Neural progenitor cell (in vitro differentiated cells): ENCODE measurements at regions not wholly inside any gene's neighbourhood (a gene's known extent, or its start where the extent isn't known, plus 50 kb on each side); places are given as distances from the start of the nearest gene placed in this dataset.

ENCODE experiments used
- DNase-seq: peaks from one replicate; pipeline ENCODE4 v3.0.0-alpha.2; 2016; ENCODE audit warnings: low spot score
- H2AFZ ChIP-seq: fragments of 200-600 bp; sonication (generic); replicated peaks from 2 replicates; pipeline ENCODE4 v1.6.1; 2016; ENCODE audit warnings: antibody characterized with exemption
- H3F3A ChIP-seq: fragments of 200-600 bp; sonication (generic); 2 replicates; pipeline ENCODE4 v1.6.1; 2016; ENCODE audit warnings: antibody characterized with exemption, low read depth
- H3K27ac ChIP-seq: fragments of 200-600 bp; sonication (generic); 2 replicates; pipeline ENCODE4 v1.5.1; 2016; ENCODE audit warnings: mild to moderate bottlenecking
- H3K27me3 ChIP-seq: fragments of 200-600 bp; sonication (generic); 2 replicates; pipeline ENCODE4 v1.6.1; 2016; ENCODE audit warnings: mild to moderate bottlenecking, moderate library complexity
- H3K36me3 ChIP-seq: fragments of 200-600 bp; sonication (generic); 2 replicates; pipeline ENCODE4 v1.5.1; 2016
- H3K4me1 ChIP-seq: fragments of 200-600 bp; sonication (generic); 2 replicates; pipeline ENCODE4 v1.6.1; 2016; ENCODE audit warnings: mixed run types
- H3K4me2 ChIP-seq: fragments of 200-600 bp; sonication (generic); 2 replicates; pipeline ENCODE4 v1.6.1; 2016
- H3K4me3 ChIP-seq: fragments of 200-600 bp; sonication (generic); 2 replicates; pipeline ENCODE4 v1.5.1; 2016
- H3K79me2 ChIP-seq: fragments of 200-600 bp; sonication (generic); 2 replicates; pipeline ENCODE4 v1.6.1; 2016; ENCODE audit warnings: low read depth
- H3K9ac ChIP-seq: fragments of 200-600 bp; sonication (generic); 2 replicates; pipeline ENCODE4 v1.6.1; 2016
- H3K9me3 ChIP-seq: fragments of 200-600 bp; sonication (generic); 2 replicates; pipeline ENCODE4 v1.5.1; 2016; ENCODE audit warnings: low read depth
- H4K20me1 ChIP-seq: fragments of 200-600 bp; sonication (generic); 2 replicates; pipeline ENCODE4 v1.6.1; 2016; ENCODE audit warnings: low read depth
- H3K27ac Mint-ChIP-seq: 3 replicates; pipeline ENCODE4 v1.8.0; 2021; ENCODE audit warnings: mixed read lengths
- H3K27me3 Mint-ChIP-seq: 2 replicates; pipeline ENCODE4 v1.8.0; 2022; ENCODE audit warnings: low read depth, mild to moderate bottlenecking, inconsistent platforms, moderate library complexity, mixed read lengths; ENCODE audit not compliant: insufficient read depth
- H3K36me3 Mint-ChIP-seq: 3 replicates; pipeline ENCODE4 v1.8.0; 2021; ENCODE audit warnings: mixed read lengths
- H3K4me1 Mint-ChIP-seq: 3 replicates; pipeline ENCODE4 v1.8.0; 2021; ENCODE audit warnings: mixed read lengths
- H3K4me3 Mint-ChIP-seq: 3 replicates; pipeline ENCODE4 v1.8.0; 2021; ENCODE audit warnings: mild to moderate bottlenecking, moderate library complexity, mixed read lengths
- H3K9me3 Mint-ChIP-seq: 3 replicates; pipeline ENCODE4 v1.8.0; 2020; ENCODE audit warnings: mixed read lengths
- EZH2 ChIP-seq: fragments of 200-600 bp; sonication (generic); IDR thresholded peaks from 2 replicates; pipeline ENCODE4 v1.6.1; 2017; ENCODE audit warnings: antibody characterized with exemption, mild to moderate bottlenecking, moderate library complexity
- EZH2phosphoT487 ChIP-seq: fragments of 200-600 bp; sonication (generic); IDR thresholded peaks from 2 replicates; pipeline ENCODE4 v1.6.1; 2017; ENCODE audit warnings: antibody characterized with exemption
- TF ChIP-seq, protein P1 (sequence below): fragments of 200-600 bp; sonication (generic); IDR thresholded peaks from 2 replicates; pipeline ENCODE4 v1.5.1; 2017; ENCODE audit warnings: antibody characterized with exemption, mild to moderate bottlenecking

GRCh38 chr13:106302843-106303242, 232.6 kb downstream of the EFNB2 start:
- no peaks in the 10 kb centered on the region for H3K4me1 Mint-ChIP-seq
- H3K4me2 ChIP-seq = no peak overlapping the region
- peaks cover 2% of the 10 kb centered on the region for H3K36me3 Mint-ChIP-seq
- no peak overlapping the region for H2AFZ ChIP-seq
- no peak overlapping the region for H3K27ac ChIP-seq
- no peaks in the 10 kb centered on the region for H3K27me3 ChIP-seq
- H3K9ac ChIP-seq = no peak overlapping the region
- H3K79me2 ChIP-seq = no peaks in the 10 kb centered on the region
- H3K36me3 ChIP-seq = no peaks in the 10 kb centered on the region
- H3K27me3 Mint-ChIP-seq = peaks cover 2% of the 10 kb centered on the region
- no peak for DNase-seq
- TF ChIP-seq EZH2phosphoT487 (no peak), EZH2 (no peak)
- TF ChIP-seq, protein P1, sequence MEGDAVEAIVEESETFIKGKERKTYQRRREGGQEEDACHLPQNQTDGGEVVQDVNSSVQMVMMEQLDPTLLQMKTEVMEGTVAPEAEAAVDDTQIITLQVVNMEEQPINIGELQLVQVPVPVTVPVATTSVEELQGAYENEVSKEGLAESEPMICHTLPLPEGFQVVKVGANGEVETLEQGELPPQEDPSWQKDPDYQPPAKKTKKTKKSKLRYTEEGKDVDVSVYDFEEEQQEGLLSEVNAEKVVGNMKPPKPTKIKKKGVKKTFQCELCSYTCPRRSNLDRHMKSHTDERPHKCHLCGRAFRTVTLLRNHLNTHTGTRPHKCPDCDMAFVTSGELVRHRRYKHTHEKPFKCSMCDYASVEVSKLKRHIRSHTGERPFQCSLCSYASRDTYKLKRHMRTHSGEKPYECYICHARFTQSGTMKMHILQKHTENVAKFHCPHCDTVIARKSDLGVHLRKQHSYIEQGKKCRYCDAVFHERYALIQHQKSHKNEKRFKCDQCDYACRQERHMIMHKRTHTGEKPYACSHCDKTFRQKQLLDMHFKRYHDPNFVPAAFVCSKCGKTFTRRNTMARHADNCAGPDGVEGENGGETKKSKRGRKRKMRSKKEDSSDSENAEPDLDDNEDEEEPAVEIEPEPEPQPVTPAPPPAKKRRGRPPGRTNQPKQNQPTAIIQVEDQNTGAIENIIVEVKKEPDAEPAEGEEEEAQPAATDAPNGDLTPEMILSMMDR = no peak
- H3K4me1 ChIP-seq = no peaks in the 10 kb centered on the region
- no peaks in the 10 kb centered on the region for H3F3A ChIP-seq
- H3K27ac Mint-ChIP-seq = no peak overlapping the region
- H3K9me3 Mint-ChIP-seq = peaks cover 27% of the 10 kb centered on the region
- no peaks in the 10 kb centered on the region for H3K9me3 ChIP-seq
- H3K4me3 Mint-ChIP-seq = no peak overlapping the region
- no peaks in the 10 kb centered on the region for H4K20me1 ChIP-seq
- H3K4me3 ChIP-seq = no peak overlapping the region

GRCh38 chr13:106302011-106302410, 233.5 kb downstream of the EFNB2 start:
- H3K4me2 ChIP-seq = no peak overlapping the region

GRCh38 chr13:106299621-106300020, 235.8 kb downstream of the EFNB2 start:
- no peaks in the 10 kb centered on the region for H3K4me1 Mint-ChIP-seq
- Histone ChIP-seq H3K4me3 (no peak overlapping the region), H3K27me3 (no peaks in the 10 kb centered on the region), H3K4me2 (no peak overlapping the region), H3K9ac (no peak overlapping the region), H3K36me3 (no peaks in the 10 kb centered on the region), H3F3A (no peaks in the 10 kb centered on the region), H3K9me3 (no peaks in the 10 kb centered on the region), H2AFZ (no peak overlapping the region), H4K20me1 (no peaks in the 10 kb centered on the region), H3K4me1 (peaks cover 9% of the 10 kb centered on the region), H3K79me2 (no peaks in the 10 kb centered on the region), H3K27ac (no peak overlapping the region)
- H3K36me3 Mint-ChIP-seq = peaks cover 3% of the 10 kb centered on the region
- peaks cover 6% of the 10 kb centered on the region for H3K27me3 Mint-ChIP-seq
- H3K9me3 Mint-ChIP-seq = peaks cover 15% of the 10 kb centered on the region
- H3K27ac Mint-ChIP-seq = no peak overlapping the region
- no peak overlapping the region for H3K4me3 Mint-ChIP-seq
- no peak for DNase-seq
- TF ChIP-seq EZH2 = no peak
- no peak for TF ChIP-seq EZH2phosphoT487
- TF ChIP-seq, protein P1 = no peak

More at GRCh38 chr13:106302011-106302410, 233.5 kb downstream of the EFNB2 start:
- Mint-ChIP-seq H3K4me3 (no peak overlapping the region), H3K27me3 (peaks cover 5% of the 10 kb centered on the region), H3K36me3 (peaks cover 2% of the 10 kb centered on the region), H3K4me1 (no peaks in the 10 kb centered on the region), H3K27ac (no peak overlapping the region), H3K9me3 (peaks cover 19% of the 10 kb centered on the region)
- Histone ChIP-seq H3K9me3 (no peaks in the 10 kb centered on the region), H3K27ac (no peak overlapping the region), H3K36me3 (no peaks in the 10 kb centered on the region), H3K4me1 (no peaks in the 10 kb centered on the region), H3F3A (no peaks in the 10 kb centered on the region), H2AFZ (no peak overlapping the region), H4K20me1 (no peaks in the 10 kb centered on the region), H3K27me3 (no peaks in the 10 kb centered on the region), H3K4me3 (no peak overlapping the region), H3K9ac (no peak overlapping the region), H3K79me2 (no peaks in the 10 kb centered on the region)
- TF ChIP-seq, protein P1 = no peak
- TF ChIP-seq EZH2 = no peak
- TF ChIP-seq EZH2phosphoT487 = no peak
- no peak for DNase-seq
